IMR-90 (cell line): ENCODE measurements at regions not wholly inside any gene's neighbourhood (a gene's known extent, or its start where the extent isn't known, plus 50 kb on each side); places are given as distances from the start of the nearest gene placed in this dataset.
A peak's percentile ranks its signal among the peaks of the same experiment; 100 is the strongest.

Experiments used
- ATAC-seq: fragments of 200-7000 bp; cut with Tn5 transposase; 2 replicates; pipeline ENCODE4 v1.9.1; 2020; ENCODE audit warnings: low read depth, mild to moderate bottlenecking, moderate library complexity
- BruUV-seq: library from RNA; stranded (reverse); fragments of 400-500 nt; replicated peaks from 2 replicates; lab custom pipeline; 2021; lab: Mats Ljungman, UMichigan
- CTCF ChIA-PET: fragments of 300-600 bp; formaldehyde crosslinking; extraction: SDS; loops from one replicate; lab custom pipeline; 2021; ENCODE audit warnings: antibody characterized with exemption; lab: Yijun Ruan, JAX
- POLR2A ChIA-PET: fragments of 300-600 bp; sonication (Branson Sonifier 250); formaldehyde crosslinking; loops from one replicate; lab custom pipeline; 2022; ENCODE audit warnings: antibody characterized with exemption; ENCODE audit not compliant: unreplicated experiment; lab: Charles Lee
- DNase-seq: peaks from one replicate; pipeline ENCODE4 v3.0.0; 2013
- H2AFZ ChIP-seq: replicated peaks from 2 replicates; pipeline ENCODE3; 2013; ENCODE audit warnings: low read length, mild to moderate bottlenecking; ENCODE audit not compliant: poor library complexity
- H2AK5ac ChIP-seq: 2 replicates; pipeline ENCODE4 v1.6.1; 2013; ENCODE audit warnings: low read depth, low read length, inconsistent platforms
- H2AK9ac ChIP-seq: replicated peaks from 2 replicates; pipeline ENCODE3; 2013; ENCODE audit warnings: mild to moderate bottlenecking, low read depth, low read length, moderate library complexity; ENCODE audit not compliant: poor library complexity
- H2BK120ac ChIP-seq: 2 replicates; pipeline ENCODE4 v1.6.1; 2013; ENCODE audit warnings: low read depth, low read length, inconsistent platforms
- H2BK15ac ChIP-seq: 3 replicates; pipeline ENCODE4 v1.6.1; 2013; ENCODE audit warnings: low read depth, low read length, inconsistent platforms
- H2BK20ac ChIP-seq: 2 replicates; pipeline ENCODE4 v1.6.1; 2013; ENCODE audit warnings: low read depth, mild to moderate bottlenecking, inconsistent platforms, low read length, moderate library complexity
- H2BK5ac ChIP-seq: 2 replicates; pipeline ENCODE4 v1.6.1; 2013; ENCODE audit warnings: mild to moderate bottlenecking, low read depth, low read length, inconsistent platforms; ENCODE audit not compliant: poor library complexity, severe bottlenecking
- H3K14ac ChIP-seq: replicated peaks from 2 replicates; pipeline ENCODE4 v1.6.1; 2013; ENCODE audit warnings: low read depth, low read length, inconsistent platforms
- H3K18ac ChIP-seq: 2 replicates; pipeline ENCODE4 v1.6.1; 2013; ENCODE audit warnings: low read depth, low read length, control low read depth
- H3K23ac ChIP-seq: 2 replicates; pipeline ENCODE4 v1.6.1; 2013; ENCODE audit warnings: low read depth, low read length, inconsistent platforms
- H3K27ac ChIP-seq: 2 replicates; pipeline ENCODE4 v1.5.1; 2013; ENCODE audit warnings: mild to moderate bottlenecking, control low read depth, low read length; ENCODE audit not compliant: insufficient read depth
- H3K27me3 ChIP-seq: 2 replicates; pipeline ENCODE4 v1.6.1; 2013; ENCODE audit warnings: low read length; ENCODE audit not compliant: control insufficient read depth, insufficient read depth
- H3K36me3 ChIP-seq: 2 replicates; pipeline ENCODE4 v1.6.1; 2013; ENCODE audit warnings: low read length, mixed read lengths; ENCODE audit not compliant: control insufficient read depth, insufficient read depth
- H3K4ac ChIP-seq: 2 replicates; pipeline ENCODE4 v1.6.1; 2013; ENCODE audit warnings: low read depth, low read length, inconsistent platforms
- H3K4me1 ChIP-seq: 2 replicates; pipeline ENCODE4 v1.6.1; 2013; ENCODE audit warnings: low read length, mixed read lengths; ENCODE audit not compliant: control insufficient read depth, insufficient read depth
- H3K4me2 ChIP-seq: 2 replicates; pipeline ENCODE4 v1.6.1; 2013; ENCODE audit warnings: low read depth, mild to moderate bottlenecking, control low read depth, low read length, moderate library complexity
- H3K4me3 ChIP-seq: 2 replicates; pipeline ENCODE4 v1.5.1; 2013; ENCODE audit warnings: low read depth, mild to moderate bottlenecking, control low read depth, low read length, moderate library complexity; ENCODE audit not compliant: insufficient read depth
- H3K56ac ChIP-seq: 2 replicates; pipeline ENCODE4 v1.6.1; 2013; ENCODE audit warnings: low read length, inconsistent platforms; ENCODE audit not compliant: insufficient read depth; ENCODE audit errors: extremely low read depth
- H3K79me1 ChIP-seq, 2 experiments: 2 replicates each; pipeline ENCODE4 v1.6.1; 2013; ENCODE audit warnings: low read length in 2 of 2, inconsistent platforms in 1 of 2, low read depth in 1 of 2
- H3K9ac ChIP-seq: 2 replicates; pipeline ENCODE4 v1.6.1; 2013; ENCODE audit warnings: low read depth, low read length, control low read depth
- H3K9me1 ChIP-seq: 2 replicates; pipeline ENCODE4 v1.6.1; 2013; ENCODE audit warnings: low read length, inconsistent platforms; ENCODE audit not compliant: insufficient read depth
- H3K9me3 ChIP-seq: 2 replicates; pipeline ENCODE4 v1.6.1; 2013; ENCODE audit warnings: low read length; ENCODE audit not compliant: control insufficient read depth, insufficient read depth
- H4K20me1 ChIP-seq: 2 replicates; pipeline ENCODE4 v1.6.1; 2013; ENCODE audit warnings: low read length, inconsistent platforms; ENCODE audit not compliant: insufficient read depth
- H4K5ac ChIP-seq: 2 replicates; pipeline ENCODE4 v1.6.1; 2013; ENCODE audit warnings: mild to moderate bottlenecking, low read depth, low read length, control low read depth
- H4K8ac ChIP-seq, 2 experiments: 2 replicates each; pipeline ENCODE4 v1.6.1; 2013; ENCODE audit warnings: low read depth in 2 of 2, low read length in 2 of 2, control low read depth in 1 of 2, inconsistent platforms in 1 of 2
- H4K91ac ChIP-seq: 2 replicates; pipeline ENCODE4 v1.6.1; 2013; ENCODE audit warnings: low read depth, low read length, inconsistent platforms; ENCODE audit not compliant: insufficient read depth
- BHLHE40 ChIP-seq: fragments of 150-350 bp; IDR thresholded peaks from 2 replicates; pipeline ENCODE4 v1.6.1; 2016; ENCODE audit warnings: mild to moderate bottlenecking, low read depth, low read length
- CEBPB ChIP-seq: IDR thresholded peaks from 2 replicates; pipeline ENCODE4 v1.6.1; 2012; ENCODE audit warnings: low read depth, low read length, improper control_type of control experiment
- CHD1 ChIP-seq: IDR thresholded peaks from 2 replicates; pipeline ENCODE4 v1.6.1; 2012; ENCODE audit warnings: low read depth, low read length, improper control_type of control experiment
- FOS ChIP-seq: fragments of 150-350 bp; IDR thresholded peaks from 2 replicates; pipeline ENCODE4 v1.6.1; 2016; ENCODE audit warnings: low read depth, low read length
- MAFK ChIP-seq: IDR thresholded peaks from 2 replicates; pipeline ENCODE4 v1.6.1; 2012; ENCODE audit warnings: low read depth, low read length, improper control_type of control experiment
- MAZ ChIP-seq: IDR thresholded peaks from 2 replicates; pipeline ENCODE4 v1.6.1; 2012; ENCODE audit warnings: low read depth, mild to moderate bottlenecking, low read length, improper control_type of control experiment, moderate library complexity, borderline replicate concordance
- MXI1 ChIP-seq: IDR thresholded peaks from 2 replicates; pipeline ENCODE4 v1.6.1; 2012; ENCODE audit warnings: low read depth, mild to moderate bottlenecking, low read length, moderate library complexity, borderline replicate concordance
- NFE2L2 ChIP-seq: fragments of 150-350 bp; IDR thresholded peaks from 2 replicates; pipeline ENCODE4 v1.6.1; 2016; ENCODE audit warnings: low read depth, mild to moderate bottlenecking, low read length
- POLR2A ChIP-seq: IDR thresholded peaks from 2 replicates; pipeline ENCODE4 v1.6.1; 2012; ENCODE audit warnings: mild to moderate bottlenecking, low read depth, low read length
- RAD21 ChIP-seq: IDR thresholded peaks from 2 replicates; pipeline ENCODE4 v1.6.1; 2012; ENCODE audit warnings: low read length, improper control_type of control experiment
- RCOR1 ChIP-seq: IDR thresholded peaks from 2 replicates; pipeline ENCODE4 v1.6.1; 2012; ENCODE audit warnings: mild to moderate bottlenecking, low read length, improper control_type of control experiment; ENCODE audit not compliant: insufficient replicate concordance
- RFX5 ChIP-seq: IDR thresholded peaks from 2 replicates; pipeline ENCODE4 v1.8.0; 2012; ENCODE audit warnings: low read depth, mild to moderate bottlenecking, low read length, moderate library complexity
- SMC3 ChIP-seq: fragments of 150-350 bp; IDR thresholded peaks from 2 replicates; pipeline ENCODE4 v1.6.1; 2016; ENCODE audit warnings: low read depth, mild to moderate bottlenecking, antibody characterized with exemption, low read length, moderate library complexity
- USF2 ChIP-seq: fragments of 150-350 bp; IDR thresholded peaks from 2 replicates; pipeline ENCODE4 v1.6.1; 2017; ENCODE audit warnings: mild to moderate bottlenecking, antibody characterized with exemption, low read length, low read depth
- WGBS, 2 experiments: methylation state at CpG; one replicate each; pipeline versions ENCODE4 v1.1.5 to v1.1.7; 2013; ENCODE audit warnings: missing lambda C conversion rate in 2 of 2; ENCODE audit not compliant: insufficient read length in 1 of 2; ENCODE audit errors: extremely low coverage in 2 of 2; 5-methylcytosine and 5-hydroxymethylcytosine counted together
- dilution Hi-C: fragments of 300-500 bp; cut with HindIII; formaldehyde crosslinking; loops from one replicate; pipeline ENCODE4 v1.14.3; 2018; ENCODE audit warnings: low sequenced_read_pairs; ENCODE audit not compliant: unreplicated experiment
- in situ Hi-C: fragments of 300-500 bp; cut with MboI; formaldehyde crosslinking; loops from 3 replicates; pipeline ENCODE4 v1.14.3; 2019; ENCODE audit warnings: low sequenced_read_pairs, inconsistent platforms, mixed read lengths
- intact Hi-C: fragments of 100-400 bp; cut with micrococcal nuclease; formaldehyde crosslinking; loops from 2 replicates; pipeline ENCODE4 v1.10.0; 2022
- TF ChIP-seq, protein P1 (sequence below): conservative IDR thresholded peaks from 2 replicates; pipeline ENCODE4 v1.5.1; 2012; ENCODE audit warnings: mild to moderate bottlenecking, low read depth, low read length, improper control_type of control experiment

GRCh38 chr13:60627071-60627686, 230.2 kb downstream of the TDRD3 start:
- no peak overlapping the region for H3K14ac ChIP-seq
- no peak overlapping the region for H3K4me2 ChIP-seq
- no peak overlapping the region for H2AK5ac ChIP-seq
- H3K9ac ChIP-seq = no peak overlapping the region
- in situ Hi-C loops = loop anchor here (10.0 kb wide), 1 partner anchor 788 kb away; the partner anchor contains the start of gene PCDH20
- no peak overlapping the region for H3K23ac ChIP-seq
- no peak overlapping the region for H3K4ac ChIP-seq
- H4K8ac ChIP-seq = no peak overlapping the region
- no peak overlapping the region for H3K27ac ChIP-seq
- no peaks in the 10 kb centered on the region for H3K4me1 ChIP-seq
- no peak overlapping the region for H3K56ac ChIP-seq
- H2BK15ac ChIP-seq = no peak overlapping the region
- BruUV-seq = no TSS peak
- ATAC-seq (no peak; the same call in 1 of the 2 replicates), DNase-seq (peak; percentile 3)
- H3K79me1 ChIP-seq = no peaks in the 10 kb centered on the region
- no peak overlapping the region for H2AK9ac ChIP-seq
- H2BK5ac ChIP-seq = no peak overlapping the region
- no peak overlapping the region for H4K91ac ChIP-seq
- no peak overlapping the region for H3K4me3 ChIP-seq
- no peak overlapping the region for H2BK120ac ChIP-seq
- no peak overlapping the region for H2AFZ ChIP-seq
- WGBS, 2 experiments = no CpG with 5 or more reads among the region's 8 CpGs
- H3K9me3 ChIP-seq = no peaks in the 10 kb centered on the region
- H2BK20ac ChIP-seq = no peak overlapping the region
- H3K36me3 ChIP-seq = no peaks in the 10 kb centered on the region
- dilution Hi-C loops = no loop called here
- CTCF ChIA-PET = interaction anchor here (1.0 kb wide), 1 partner anchor 40 kb away, joined by 3 read pairs; no protein-coding TSS in a partner anchor
- no peak overlapping the region for H4K5ac ChIP-seq
- POLR2A ChIA-PET = no interaction called here
- no peak overlapping the region for H3K18ac ChIP-seq
- H4K20me1 ChIP-seq = no peaks in the 10 kb centered on the region
- intact Hi-C loops = loop anchor here (2.0 to 5.0 kb wide), 2 partner anchors 784 to 1730 kb away; no protein-coding TSS in a partner anchor
- H3K9me1 ChIP-seq = no peaks in the 10 kb centered on the region
- H3K27me3 ChIP-seq = no peaks in the 10 kb centered on the region
- no peak for TF ChIP-seq RFX5
- TF ChIP-seq CEBPB = no peak
- TF ChIP-seq, protein P1, sequence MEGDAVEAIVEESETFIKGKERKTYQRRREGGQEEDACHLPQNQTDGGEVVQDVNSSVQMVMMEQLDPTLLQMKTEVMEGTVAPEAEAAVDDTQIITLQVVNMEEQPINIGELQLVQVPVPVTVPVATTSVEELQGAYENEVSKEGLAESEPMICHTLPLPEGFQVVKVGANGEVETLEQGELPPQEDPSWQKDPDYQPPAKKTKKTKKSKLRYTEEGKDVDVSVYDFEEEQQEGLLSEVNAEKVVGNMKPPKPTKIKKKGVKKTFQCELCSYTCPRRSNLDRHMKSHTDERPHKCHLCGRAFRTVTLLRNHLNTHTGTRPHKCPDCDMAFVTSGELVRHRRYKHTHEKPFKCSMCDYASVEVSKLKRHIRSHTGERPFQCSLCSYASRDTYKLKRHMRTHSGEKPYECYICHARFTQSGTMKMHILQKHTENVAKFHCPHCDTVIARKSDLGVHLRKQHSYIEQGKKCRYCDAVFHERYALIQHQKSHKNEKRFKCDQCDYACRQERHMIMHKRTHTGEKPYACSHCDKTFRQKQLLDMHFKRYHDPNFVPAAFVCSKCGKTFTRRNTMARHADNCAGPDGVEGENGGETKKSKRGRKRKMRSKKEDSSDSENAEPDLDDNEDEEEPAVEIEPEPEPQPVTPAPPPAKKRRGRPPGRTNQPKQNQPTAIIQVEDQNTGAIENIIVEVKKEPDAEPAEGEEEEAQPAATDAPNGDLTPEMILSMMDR = peak; percentile 50
- no peak for TF ChIP-seq NFE2L2
- TF ChIP-seq CHD1 = no peak
- TF ChIP-seq SMC3 = no peak
- no peak for TF ChIP-seq POLR2A
- TF ChIP-seq RCOR1 = no peak
- no peak for TF ChIP-seq USF2
- TF ChIP-seq MAZ = no peak
- TF ChIP-seq MXI1 = no peak
- no peak for TF ChIP-seq MAFK
- no peak for TF ChIP-seq BHLHE40
- TF ChIP-seq FOS = no peak
- peak; percentile 61 for TF ChIP-seq RAD21
